ENCODE measurements at regions not wholly inside any gene's neighbourhood (a gene's known extent, or its start where the extent isn't known, plus 50 kb on each side); places are given as distances from the start of the nearest gene placed in this dataset.
A peak's percentile ranks its signal among the peaks of the same experiment; 100 is the strongest.

DNA sequence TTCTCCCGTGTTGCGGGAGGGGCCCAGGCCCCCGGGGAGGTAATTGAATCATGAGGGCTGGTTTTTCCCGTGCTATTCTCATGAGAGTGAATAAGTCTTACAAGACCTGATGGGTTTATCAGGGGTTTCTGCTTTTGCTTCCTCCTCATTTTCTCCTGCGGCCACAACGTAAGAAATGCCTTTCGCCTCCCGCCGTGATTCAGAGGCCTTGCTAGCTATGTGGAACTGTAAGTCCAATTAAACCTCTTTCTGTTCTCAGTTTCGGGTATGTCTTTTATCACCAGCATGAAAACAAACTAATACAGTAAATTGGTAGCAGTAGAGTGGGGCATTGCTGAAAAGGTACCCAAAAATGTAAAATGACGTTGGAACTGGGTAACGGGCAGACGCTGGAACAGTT, 1035.1 kb downstream of the DTWD2 start:
- DNase-seq (ENCODE audit: low spot score), result no peak
- intact Hi-C loops (cut with micrococcal nuclease), result no loop called here
- peaks cover 11% of the 10 kb centered on the region for H3K9me3 Mint-ChIP-seq
- no peaks in the 10 kb centered on the region for H3K36me3 Mint-ChIP-seq (ENCODE audit: low read depth)
- H3K27me3 Mint-ChIP-seq (ENCODE audit: insufficient read depth), result no peaks in the 10 kb centered on the region
- no peaks in the 10 kb centered on the region for H3K4me1 Mint-ChIP-seq (ENCODE audit: low read depth)
- H3K4me3 Mint-ChIP-seq, result no peak overlapping the region
- no peak overlapping the region for H3K27ac Mint-ChIP-seq

DNA sequence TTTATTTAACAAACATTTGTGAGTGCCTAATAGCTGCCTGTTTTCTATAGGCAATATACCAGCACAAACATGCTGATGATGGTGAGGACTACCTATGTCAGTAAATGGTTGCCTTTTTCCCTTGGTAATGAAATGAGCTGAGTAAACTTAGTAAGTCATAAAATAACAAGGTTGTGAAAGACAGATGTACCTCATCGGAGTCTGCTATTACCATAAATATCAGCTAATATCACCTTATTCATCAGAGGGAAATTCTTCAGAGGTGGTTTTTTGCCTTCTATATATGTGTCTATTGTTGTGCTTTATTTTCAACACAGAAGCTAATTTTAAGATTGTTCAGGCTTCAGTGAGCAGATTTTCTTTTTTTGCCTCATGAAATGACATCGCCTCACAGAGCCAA, 1040.5 kb downstream of the DTWD2 start:
- no peaks in the 10 kb centered on the region for H3K4me1 Mint-ChIP-seq (ENCODE audit: low read depth)
- no peaks in the 10 kb centered on the region for H3K9me3 Mint-ChIP-seq
- no peaks in the 10 kb centered on the region for H3K36me3 Mint-ChIP-seq (ENCODE audit: low read depth)
- DNase-seq (ENCODE audit: low spot score), result no peak
- H3K27ac Mint-ChIP-seq, result no peak overlapping the region
- no peaks in the 10 kb centered on the region for H3K27me3 Mint-ChIP-seq (ENCODE audit: insufficient read depth)
- intact Hi-C loops (cut with micrococcal nuclease), result no loop called here
- H3K4me3 Mint-ChIP-seq, result no peak overlapping the region

DNA sequence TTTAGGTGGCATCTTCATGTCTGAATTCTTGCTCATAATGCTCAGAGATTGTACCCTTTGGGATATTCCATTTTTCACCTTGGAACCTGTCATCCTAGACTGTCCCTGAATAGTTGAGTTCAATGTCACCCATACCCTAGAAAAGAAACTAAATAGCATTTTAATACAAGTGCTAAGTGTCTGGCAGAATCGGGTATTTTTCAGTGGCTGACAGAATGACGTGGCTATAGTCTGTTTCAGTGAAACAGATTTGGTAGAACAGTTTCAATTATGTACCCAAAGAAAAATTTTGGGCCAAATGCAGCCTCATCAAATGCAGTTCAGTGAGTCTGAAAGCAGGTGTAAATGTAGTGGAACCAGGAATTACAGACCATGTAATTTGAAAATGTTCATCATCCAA, 1041.2 kb downstream of the DTWD2 start:
- H3K27me3 Mint-ChIP-seq (ENCODE audit: insufficient read depth), result no peaks in the 10 kb centered on the region
- no peak overlapping the region for H3K4me3 Mint-ChIP-seq
- no peaks in the 10 kb centered on the region for H3K9me3 Mint-ChIP-seq
- no peak overlapping the region for H3K27ac Mint-ChIP-seq
- no peaks in the 10 kb centered on the region for H3K4me1 Mint-ChIP-seq (ENCODE audit: low read depth)
- intact Hi-C loops (cut with micrococcal nuclease), result no loop called here
- H3K36me3 Mint-ChIP-seq (ENCODE audit: low read depth), result no peaks in the 10 kb centered on the region
- no peak for DNase-seq (ENCODE audit: low spot score)

DNA sequence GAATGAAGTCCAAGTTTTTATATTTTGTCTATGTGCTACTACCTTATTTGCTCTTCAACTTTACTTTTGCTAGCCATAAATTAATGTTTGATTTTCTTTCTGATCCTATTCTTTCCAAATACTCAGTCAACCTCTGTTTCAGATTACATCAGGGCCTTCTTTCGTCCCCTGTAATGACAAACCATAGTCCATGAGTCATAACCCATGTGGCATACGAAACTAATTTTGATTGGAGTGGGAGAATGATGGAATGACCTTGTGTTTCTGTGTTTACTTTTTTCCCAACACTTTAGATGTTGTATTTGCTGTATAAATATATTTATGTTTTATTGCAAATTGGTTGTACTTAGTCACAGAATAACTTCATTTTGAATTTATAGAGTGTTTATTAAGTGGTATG, 1043.1 kb downstream of the DTWD2 start:
- Mint-ChIP-seq H3K4me1 (ENCODE audit: low read depth) (no peaks in the 10 kb centered on the region), H3K27me3 (ENCODE audit: insufficient read depth) (no peaks in the 10 kb centered on the region), H3K36me3 (ENCODE audit: low read depth) (no peaks in the 10 kb centered on the region), H3K9me3 (peaks cover 4% of the 10 kb centered on the region), H3K27ac (no peak overlapping the region), H3K4me3 (no peak overlapping the region)
- intact Hi-C loops (cut with micrococcal nuclease), result no loop called here
- no peak for DNase-seq (ENCODE audit: low spot score)

DNA sequence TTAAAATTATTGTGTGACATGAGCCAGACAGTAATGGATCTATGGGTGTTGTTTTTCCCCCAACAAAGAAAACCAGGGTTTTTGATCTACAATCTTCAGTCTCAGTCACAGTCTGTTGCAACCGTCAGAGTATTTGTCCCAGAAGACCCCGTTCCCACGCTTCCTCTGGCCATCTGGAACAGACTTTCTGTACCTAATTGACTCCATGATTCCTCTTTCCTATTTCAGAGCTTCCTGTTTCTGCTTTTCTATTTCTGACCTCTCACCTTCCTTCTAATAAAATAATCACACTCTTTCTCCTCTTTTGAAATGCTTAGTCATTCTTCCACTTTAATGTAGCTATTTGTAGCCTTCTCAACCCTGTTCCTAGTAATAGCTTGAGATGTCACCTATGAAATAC, 1044.8 kb downstream of the DTWD2 start:
- no peaks in the 10 kb centered on the region for H3K4me1 Mint-ChIP-seq (ENCODE audit: low read depth)
- intact Hi-C loops (cut with micrococcal nuclease), result no loop called here
- no peak overlapping the region for H3K4me3 Mint-ChIP-seq
- H3K9me3 Mint-ChIP-seq, result peaks cover 4% of the 10 kb centered on the region
- no peaks in the 10 kb centered on the region for H3K27me3 Mint-ChIP-seq (ENCODE audit: insufficient read depth)
- H3K36me3 Mint-ChIP-seq (ENCODE audit: low read depth), result no peaks in the 10 kb centered on the region
- no peak for DNase-seq (ENCODE audit: low spot score)
- H3K27ac Mint-ChIP-seq, result no peak overlapping the region

DNA sequence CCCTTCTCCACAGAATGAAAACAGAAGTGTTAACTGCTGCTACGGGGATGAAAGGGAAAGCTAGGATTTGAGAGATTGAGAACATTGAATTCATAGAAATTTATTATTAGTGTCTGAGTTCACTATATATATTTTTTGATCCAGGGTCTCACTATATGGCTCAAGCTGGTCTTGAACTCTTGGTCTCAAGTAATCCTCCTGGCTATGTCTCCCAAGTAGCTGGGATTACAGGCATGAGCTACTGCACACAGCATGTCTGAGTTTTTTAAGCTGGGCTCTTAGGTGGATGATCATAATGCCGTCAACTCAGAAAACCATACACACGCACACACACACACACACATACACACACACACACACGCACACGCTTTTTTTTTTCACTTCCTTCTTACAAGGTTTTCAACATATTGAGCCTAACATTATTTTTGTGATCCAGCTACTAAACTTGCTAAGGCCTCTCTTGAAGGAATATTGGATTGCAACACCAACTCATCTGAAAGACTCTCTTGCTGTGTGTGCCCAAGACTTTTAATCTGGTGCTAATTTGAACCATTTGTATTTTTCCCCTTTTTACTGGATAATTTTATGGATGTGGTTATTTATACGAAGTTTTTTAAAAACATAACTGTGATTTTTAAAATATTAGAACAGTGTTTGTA, 1045.4 kb downstream of the DTWD2 start:
- no peaks in the 10 kb centered on the region for H3K4me1 Mint-ChIP-seq (ENCODE audit: low read depth)

DNA sequence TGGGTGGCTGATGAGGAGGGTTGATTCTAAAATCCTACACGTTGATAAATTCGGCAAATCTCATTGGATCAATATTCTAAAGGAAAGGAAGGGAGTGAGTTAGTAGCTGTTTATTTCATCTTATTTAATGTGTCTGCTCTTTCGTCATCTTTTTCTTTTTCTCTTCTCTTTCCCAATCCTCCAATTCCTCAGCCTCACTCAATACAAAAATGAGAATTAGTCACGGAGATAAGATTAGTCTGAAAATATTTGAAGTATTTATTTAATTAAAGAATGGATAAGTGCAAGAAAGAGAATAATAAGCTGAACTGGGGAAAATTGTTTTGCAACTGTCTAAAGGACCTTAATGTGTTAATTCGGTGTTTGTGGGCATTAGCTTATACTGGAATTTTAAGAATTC, 1095.1 kb downstream of the DTWD2 start:
- Mint-ChIP-seq H3K9me3 (no peaks in the 10 kb centered on the region), H3K36me3 (ENCODE audit: low read depth) (no peaks in the 10 kb centered on the region), H3K4me3 (no peak overlapping the region), H3K27me3 (ENCODE audit: insufficient read depth) (peaks cover 3% of the 10 kb centered on the region), H3K27ac (no peak overlapping the region), H3K4me1 (ENCODE audit: low read depth) (peaks cover 15% of the 10 kb centered on the region)
- intact Hi-C loops (cut with micrococcal nuclease), result no loop called here
- no peak for DNase-seq (ENCODE audit: low spot score)

More for the DNA sequence above, 1045.4 kb downstream of the DTWD2 start:
- no peak for DNase-seq (ENCODE audit: low spot score)
- Mint-ChIP-seq H3K9me3 (peaks cover 4% of the 10 kb centered on the region), H3K27ac (no peak overlapping the region), H3K4me3 (no peak overlapping the region), H3K27me3 (ENCODE audit: insufficient read depth) (no peaks in the 10 kb centered on the region), H3K36me3 (ENCODE audit: low read depth) (no peaks in the 10 kb centered on the region)
- intact Hi-C loops (cut with micrococcal nuclease), result no loop called here

DNA sequence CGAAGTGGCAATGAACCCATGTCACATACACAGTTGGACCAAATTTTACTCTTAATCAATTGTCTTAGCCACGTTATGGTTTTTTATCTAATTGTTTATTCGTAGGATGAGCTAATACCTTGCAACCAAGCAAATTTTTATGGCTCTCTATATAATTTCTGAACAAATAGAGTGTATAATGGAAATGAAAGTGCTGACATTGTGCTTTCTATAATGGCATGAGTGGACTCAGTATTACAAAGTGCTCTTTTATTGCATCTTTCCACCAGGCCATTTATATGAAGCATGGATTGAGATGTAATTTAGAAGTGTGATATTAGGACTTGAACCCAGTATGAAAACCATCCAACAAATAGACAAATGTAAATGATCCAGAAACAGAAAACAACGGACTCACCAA, 1096.0 kb downstream of the DTWD2 start:
- H3K4me3 Mint-ChIP-seq, result no peak overlapping the region
- no peak overlapping the region for H3K27ac Mint-ChIP-seq
- peaks cover 3% of the 10 kb centered on the region for H3K27me3 Mint-ChIP-seq (ENCODE audit: insufficient read depth)

DNA sequence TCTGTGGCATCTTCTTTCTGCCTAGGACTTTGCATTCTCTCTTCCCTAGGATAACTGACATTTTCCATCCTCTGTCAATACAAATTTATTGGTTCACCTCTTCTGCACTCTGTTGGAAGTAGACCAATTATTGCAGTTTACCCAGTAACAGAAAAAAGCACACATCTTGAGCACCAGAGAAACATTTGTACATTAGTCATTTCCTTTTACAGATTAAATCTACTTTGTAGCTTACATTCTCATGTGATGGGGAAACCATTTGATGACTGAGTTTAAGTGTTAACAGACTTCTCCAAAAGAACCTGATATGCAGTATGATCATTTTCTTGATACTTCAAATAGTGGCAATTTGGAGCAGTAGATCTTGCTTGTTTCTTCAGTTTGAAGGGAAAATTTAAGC, 1098.8 kb downstream of the DTWD2 start:
- Mint-ChIP-seq H3K9me3 (peaks cover 4% of the 10 kb centered on the region), H3K36me3 (ENCODE audit: low read depth) (no peaks in the 10 kb centered on the region), H3K27me3 (ENCODE audit: insufficient read depth) (peaks cover 2% of the 10 kb centered on the region), H3K4me3 (no peak overlapping the region), H3K27ac (no peak overlapping the region), H3K4me1 (ENCODE audit: low read depth) (peaks cover 15% of the 10 kb centered on the region)
- no peak for DNase-seq (ENCODE audit: low spot score)
- intact Hi-C loops (cut with micrococcal nuclease), result no loop called here

More for the DNA sequence above, 1096.0 kb downstream of the DTWD2 start:
- H3K36me3 Mint-ChIP-seq (ENCODE audit: low read depth), result no peaks in the 10 kb centered on the region
- H3K9me3 Mint-ChIP-seq, result peaks cover 4% of the 10 kb centered on the region
- intact Hi-C loops (cut with micrococcal nuclease), result no loop called here
- H3K4me1 Mint-ChIP-seq (ENCODE audit: low read depth), result peaks cover 15% of the 10 kb centered on the region
- no peak for DNase-seq (ENCODE audit: low spot score)

DNA sequence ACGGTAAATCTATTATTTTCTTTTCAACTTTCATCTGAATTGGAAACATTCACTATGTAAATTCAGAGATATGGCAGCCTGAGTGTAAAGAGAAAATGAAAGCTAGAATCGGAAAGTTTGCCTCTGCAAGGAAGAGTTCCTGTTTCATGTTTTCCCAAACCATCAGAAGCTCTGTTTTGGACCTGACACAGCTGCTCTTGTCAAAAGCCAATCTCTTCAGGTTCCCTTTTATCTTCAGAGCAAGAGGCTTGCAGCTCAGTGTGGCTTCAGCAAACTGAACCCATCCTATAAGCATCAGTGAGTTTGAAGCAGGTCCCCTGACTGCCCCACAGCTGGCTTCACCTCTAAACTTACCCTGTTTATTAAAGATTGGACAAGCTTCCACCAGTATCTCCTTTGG, 1099.7 kb downstream of the DTWD2 start:
- intact Hi-C loops (cut with micrococcal nuclease), result no loop called here
- no peak for DNase-seq (ENCODE audit: low spot score)
- no peaks in the 10 kb centered on the region for H3K27me3 Mint-ChIP-seq (ENCODE audit: insufficient read depth)
- H3K36me3 Mint-ChIP-seq (ENCODE audit: low read depth), result no peaks in the 10 kb centered on the region
- peak overlapping the region; percentile 5 for H3K27ac Mint-ChIP-seq
- H3K9me3 Mint-ChIP-seq, result peaks cover 4% of the 10 kb centered on the region
- H3K4me1 Mint-ChIP-seq (ENCODE audit: low read depth), result peaks cover 15% of the 10 kb centered on the region
- H3K4me3 Mint-ChIP-seq, result peak overlapping the region; percentile 61

DNA sequence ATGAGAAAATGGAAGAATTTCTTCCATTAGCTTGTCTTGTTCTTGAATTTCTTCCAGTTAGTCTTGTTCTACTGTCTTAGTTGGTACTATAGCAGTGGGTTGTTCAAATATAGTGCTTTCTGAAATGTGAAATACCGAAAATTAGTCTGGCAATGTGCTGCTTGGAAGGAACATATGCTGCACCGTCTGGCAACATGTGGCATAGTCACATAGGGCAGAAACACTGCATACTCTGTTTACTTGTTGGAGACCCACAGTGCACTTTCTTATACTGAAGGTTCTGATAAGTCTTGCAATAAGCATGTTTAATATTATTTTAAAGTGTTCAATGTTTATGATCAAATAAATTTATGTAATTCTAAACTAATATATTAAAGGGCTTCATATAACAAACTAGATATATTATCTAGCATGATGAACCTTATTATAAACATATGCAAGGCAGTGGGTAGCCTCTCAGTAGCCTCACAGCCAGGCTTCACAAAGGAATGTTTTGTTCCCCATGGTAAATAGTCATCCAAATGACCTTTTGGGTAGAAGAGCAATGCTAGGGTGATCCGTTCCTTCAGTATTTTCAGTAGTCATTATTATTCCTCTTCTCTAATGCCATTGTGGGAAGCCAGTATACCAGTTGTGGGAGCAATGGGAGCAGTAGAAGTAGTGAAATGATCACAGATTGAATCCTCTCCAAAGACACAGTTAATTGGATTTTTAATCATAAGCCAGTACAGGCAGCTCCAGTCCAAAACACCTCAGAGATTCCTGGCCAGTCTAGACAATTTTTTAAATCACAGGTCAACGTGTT, 1106.7 kb downstream of the DTWD2 start:
- Mint-ChIP-seq H3K9me3 (no peaks in the 10 kb centered on the region), H3K36me3 (ENCODE audit: low read depth) (no peaks in the 10 kb centered on the region), H3K27me3 (ENCODE audit: insufficient read depth) (no peaks in the 10 kb centered on the region), H3K27ac (no peak overlapping the region), H3K4me1 (ENCODE audit: low read depth) (no peaks in the 10 kb centered on the region), H3K4me3 (no peak overlapping the region)
- intact Hi-C loops (cut with micrococcal nuclease), result no loop called here
- DNase-seq (ENCODE audit: low spot score), result no peak

DNA sequence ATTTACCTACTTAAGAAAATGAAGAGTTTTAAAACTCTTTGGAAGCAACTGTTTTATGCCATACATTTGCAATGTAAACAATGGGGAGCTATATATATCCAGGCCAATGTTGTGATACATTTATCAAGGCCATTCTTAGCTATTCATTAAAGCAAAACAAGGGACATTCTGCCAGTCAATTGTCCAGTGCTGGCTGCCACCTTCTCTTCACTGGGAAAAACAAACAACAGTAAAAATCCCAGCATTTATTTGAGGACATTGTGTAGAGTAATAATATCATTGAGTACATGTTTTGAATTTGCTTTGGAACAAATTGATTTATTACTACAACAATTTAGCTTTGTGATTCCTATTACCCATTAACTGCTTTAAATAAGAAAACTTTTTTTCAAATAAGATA, 1107.4 kb downstream of the DTWD2 start:
- Mint-ChIP-seq H3K4me1 (ENCODE audit: low read depth) (no peaks in the 10 kb centered on the region), H3K9me3 (no peaks in the 10 kb centered on the region), H3K27ac (no peak overlapping the region), H3K36me3 (ENCODE audit: low read depth) (no peaks in the 10 kb centered on the region), H3K27me3 (ENCODE audit: insufficient read depth) (no peaks in the 10 kb centered on the region), H3K4me3 (no peak overlapping the region)
- DNase-seq (ENCODE audit: low spot score), result no peak
- intact Hi-C loops (cut with micrococcal nuclease), result no loop called here

DNA sequence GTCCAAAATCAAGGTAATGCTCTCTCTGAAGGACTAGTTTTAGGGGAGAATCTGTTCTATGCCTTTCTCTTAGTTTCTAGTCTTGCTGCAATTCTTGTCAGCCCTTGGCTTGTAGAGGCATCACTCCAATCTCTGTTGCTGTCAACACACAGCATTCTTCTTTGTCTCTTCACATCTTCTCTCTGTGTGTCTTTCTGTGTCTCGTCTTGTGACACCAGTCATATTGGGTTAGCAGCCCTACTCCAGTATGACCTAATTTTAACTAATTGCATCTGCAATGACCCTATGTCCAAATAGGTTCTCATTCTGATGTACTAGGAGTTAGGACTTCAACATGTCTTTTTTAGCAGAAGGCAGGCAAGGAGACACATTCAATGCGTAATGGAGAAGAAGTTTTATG, 1110.6 kb downstream of the DTWD2 start:
- Mint-ChIP-seq H3K9me3 (no peaks in the 10 kb centered on the region), H3K36me3 (ENCODE audit: low read depth) (no peaks in the 10 kb centered on the region), H3K4me1 (ENCODE audit: low read depth) (no peaks in the 10 kb centered on the region), H3K4me3 (no peak overlapping the region), H3K27ac (no peak overlapping the region), H3K27me3 (ENCODE audit: insufficient read depth) (no peaks in the 10 kb centered on the region)
- intact Hi-C loops (cut with micrococcal nuclease), result no loop called here
- no peak for DNase-seq (ENCODE audit: low spot score)
